ENCODE measurements at regions not wholly inside any gene's neighbourhood (a gene's known extent, or its start where the extent isn't known, plus 50 kb on each side); places are given as distances from the start of the nearest gene placed in this dataset.

- TF ChIP-seq, protein P1, sequence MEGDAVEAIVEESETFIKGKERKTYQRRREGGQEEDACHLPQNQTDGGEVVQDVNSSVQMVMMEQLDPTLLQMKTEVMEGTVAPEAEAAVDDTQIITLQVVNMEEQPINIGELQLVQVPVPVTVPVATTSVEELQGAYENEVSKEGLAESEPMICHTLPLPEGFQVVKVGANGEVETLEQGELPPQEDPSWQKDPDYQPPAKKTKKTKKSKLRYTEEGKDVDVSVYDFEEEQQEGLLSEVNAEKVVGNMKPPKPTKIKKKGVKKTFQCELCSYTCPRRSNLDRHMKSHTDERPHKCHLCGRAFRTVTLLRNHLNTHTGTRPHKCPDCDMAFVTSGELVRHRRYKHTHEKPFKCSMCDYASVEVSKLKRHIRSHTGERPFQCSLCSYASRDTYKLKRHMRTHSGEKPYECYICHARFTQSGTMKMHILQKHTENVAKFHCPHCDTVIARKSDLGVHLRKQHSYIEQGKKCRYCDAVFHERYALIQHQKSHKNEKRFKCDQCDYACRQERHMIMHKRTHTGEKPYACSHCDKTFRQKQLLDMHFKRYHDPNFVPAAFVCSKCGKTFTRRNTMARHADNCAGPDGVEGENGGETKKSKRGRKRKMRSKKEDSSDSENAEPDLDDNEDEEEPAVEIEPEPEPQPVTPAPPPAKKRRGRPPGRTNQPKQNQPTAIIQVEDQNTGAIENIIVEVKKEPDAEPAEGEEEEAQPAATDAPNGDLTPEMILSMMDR (IDR thresholded peaks at IDR 0.05; ENCODE audit: insufficient read depth, low read depth, low read length, missing control alignments), result no peak
- no peak for DNase-seq (ENCODE audit: low read depth)
- H3K4me3 ChIP-seq (ENCODE audit: low read length), result no peak overlapping the region
Observed at GRCh38 chr13:70634893-70635292, 526.6 kb upstream of the KLHL1 start.

GRCh38 chr13:70630247-70630646 is 522.0 kb upstream of the KLHL1 start:
- TF ChIP-seq, protein P1 (IDR thresholded peaks at IDR 0.05; ENCODE audit: insufficient read depth, low read depth, low read length, missing control alignments), result no peak
- peak; percentile 3 for DNase-seq (ENCODE audit: low read depth)

GRCh38 chr13:70623239-70623638 is 515.0 kb upstream of the KLHL1 start:
- H3K4me3 ChIP-seq (ENCODE audit: low read length), result no peak overlapping the region
- peak; percentile 30 for DNase-seq (ENCODE audit: low read depth)
- TF ChIP-seq, protein P1 (IDR thresholded peaks at IDR 0.05; ENCODE audit: insufficient read depth, low read depth, low read length, missing control alignments), result peak; percentile 21

More at GRCh38 chr13:70630247-70630646, 522.0 kb upstream of the KLHL1 start:
- H3K4me3 ChIP-seq (ENCODE audit: low read length), result no peak overlapping the region

GRCh38 chr13:70622796-70623195 is 514.5 kb upstream of the KLHL1 start:
- TF ChIP-seq, protein P1 (IDR thresholded peaks at IDR 0.05; ENCODE audit: insufficient read depth, low read depth, low read length, missing control alignments), result no peak
- DNase-seq (ENCODE audit: low read depth), result no peak
- no peak overlapping the region for H3K4me3 ChIP-seq (ENCODE audit: low read length)

- TF ChIP-seq, protein P1 (IDR thresholded peaks at IDR 0.05; ENCODE audit: insufficient read depth, low read depth, low read length, missing control alignments), result no peak
- H3K4me3 ChIP-seq (ENCODE audit: low read length), result no peak overlapping the region
- DNase-seq (ENCODE audit: low read depth), result no peak
Observed at GRCh38 chr13:70619936-70620335, 511.7 kb upstream of the KLHL1 start.

- no peak overlapping the region for H3K4me3 ChIP-seq (ENCODE audit: low read length)
- TF ChIP-seq, protein P1 (IDR thresholded peaks at IDR 0.05; ENCODE audit: insufficient read depth, low read depth, low read length, missing control alignments), result no peak
- no peak for DNase-seq (ENCODE audit: low read depth)
Observed at GRCh38 chr13:70616847-70617246, 508.6 kb upstream of the KLHL1 start.

GRCh38 chr13:70613295-70613694 is 505.0 kb upstream of the KLHL1 start:
- H3K4me3 ChIP-seq (ENCODE audit: low read length), result no peak overlapping the region
- peak; percentile 13 for DNase-seq (ENCODE audit: low read depth)
- TF ChIP-seq, protein P1 (IDR thresholded peaks at IDR 0.05; ENCODE audit: insufficient read depth, low read depth, low read length, missing control alignments), result peak; percentile 42
